Retinal pigment epithelial cell (primary cell): ENCODE measurements at regions not wholly inside any gene's neighbourhood (a gene's known extent, or its start where the extent isn't known, plus 50 kb on each side); places are given as distances from the start of the nearest gene placed in this dataset.

Source experiments
- DNase-seq: peaks from one replicate; pipeline ENCODE4 v3.0.0-alpha.2; 2010; ENCODE audit warnings: low read depth
- H3K4me3 ChIP-seq: 2 replicates; pipeline ENCODE4 v1.5.1; 2011; ENCODE audit warnings: mild to moderate bottlenecking, low read length, control low read depth, moderate library complexity
- CTCF ChIP-seq: conservative IDR thresholded peaks from 2 replicates; pipeline ENCODE4 v1.5.1; 2011; ENCODE audit warnings: low read depth, low read length, control low read depth, inconsistent platforms

GRCh38 chr5:101385276-101385675 is 482.2 kb upstream of the ST8SIA4 start:
- no peak for TF ChIP-seq CTCF
- no peak for DNase-seq
- no peak overlapping the region for H3K4me3 ChIP-seq

DNA sequence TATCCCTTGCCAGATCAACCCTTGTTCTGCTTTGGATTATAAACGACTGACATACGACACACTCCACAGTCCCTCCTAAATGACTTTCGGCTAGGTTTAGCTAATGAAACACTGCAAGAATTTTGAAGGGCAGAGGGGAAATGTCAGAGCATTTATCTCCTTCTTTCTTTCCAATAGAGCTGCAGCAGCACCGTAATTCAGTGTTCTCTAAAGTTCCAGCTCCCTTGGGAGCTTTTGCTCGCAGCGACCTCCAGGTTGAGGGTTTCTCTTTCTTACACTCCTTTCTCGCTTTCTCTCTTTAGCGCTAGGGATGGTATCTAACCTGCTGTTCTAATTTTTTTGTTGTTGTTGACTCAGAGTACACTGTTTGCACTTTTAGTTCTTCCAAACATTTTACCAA is 467.1 kb upstream of the ST8SIA4 start:
- H3K4me3 ChIP-seq, result no peak overlapping the region
- no peak for DNase-seq
- no peak for TF ChIP-seq CTCF

GRCh38 chr5:101364469-101364868 is 461.4 kb upstream of the ST8SIA4 start:
- no peak overlapping the region for H3K4me3 ChIP-seq
- TF ChIP-seq CTCF, result no peak
- DNase-seq, result no peak

DNA sequence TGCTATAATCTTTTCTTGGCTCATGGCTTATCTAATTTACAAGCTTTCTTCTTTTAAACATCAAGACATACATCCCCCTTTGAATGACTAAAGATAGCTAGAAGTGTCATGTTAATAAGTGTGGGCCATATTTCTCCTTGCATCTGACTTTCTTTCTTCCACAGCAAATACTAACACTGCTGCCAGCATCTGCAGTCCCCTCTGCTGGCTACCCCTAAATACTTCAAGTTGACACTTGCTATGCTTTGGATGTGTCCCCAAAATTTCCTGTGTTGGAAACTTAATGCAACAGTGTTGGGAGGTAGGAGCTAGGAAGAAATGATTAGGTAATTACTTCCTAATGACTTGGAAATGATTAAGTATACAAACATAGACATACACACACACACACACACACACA is 459.0 kb upstream of the ST8SIA4 start:
- TF ChIP-seq CTCF, result no peak
- no peak for DNase-seq
- no peak overlapping the region for H3K4me3 ChIP-seq

DNA sequence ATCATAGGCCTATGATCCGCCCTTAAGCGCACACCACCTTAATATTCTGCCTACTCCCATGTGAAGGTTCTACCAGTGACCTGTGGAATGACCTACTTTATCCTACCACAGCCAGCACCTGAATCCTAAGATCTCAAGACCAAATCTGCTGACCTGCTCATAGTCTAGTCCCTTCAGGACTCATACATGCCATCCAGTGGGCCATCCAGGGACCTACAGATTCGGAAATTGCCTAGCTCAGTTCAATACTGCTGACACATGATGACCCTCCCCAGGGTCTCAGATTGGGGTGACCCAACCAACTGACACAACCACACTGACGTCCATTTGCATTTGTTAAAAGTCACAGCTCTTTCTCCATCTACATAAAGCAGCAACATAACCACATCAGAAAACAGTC is 443.8 kb upstream of the ST8SIA4 start:
- no peak overlapping the region for H3K4me3 ChIP-seq
- no peak for DNase-seq

GRCh38 chr5:101346447-101346846 is 443.4 kb upstream of the ST8SIA4 start:
- TF ChIP-seq CTCF, result no peak

More for the DNA sequence above, 443.8 kb upstream of the ST8SIA4 start:
- no peak for TF ChIP-seq CTCF

DNA sequence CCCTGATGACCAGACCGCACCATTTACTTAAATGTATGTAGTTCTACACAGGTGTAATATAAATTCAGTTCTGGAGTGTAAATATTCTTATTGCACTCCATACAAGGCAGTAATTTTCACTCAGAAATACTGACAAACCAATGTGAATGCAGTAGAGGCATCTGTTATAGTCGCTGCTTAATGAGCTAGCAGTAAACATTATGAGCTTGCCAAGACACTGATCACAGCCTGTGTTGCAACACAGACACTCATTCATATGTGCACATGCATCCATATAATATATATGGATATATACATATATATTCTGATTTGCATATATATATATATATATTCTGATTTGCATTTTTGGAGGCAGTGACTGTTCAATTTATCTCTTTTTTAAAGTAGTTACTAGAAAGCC is 435.1 kb upstream of the ST8SIA4 start:
- no peak for DNase-seq
- TF ChIP-seq CTCF, result no peak

More at GRCh38 chr5:101346447-101346846, 443.4 kb upstream of the ST8SIA4 start:
- H3K4me3 ChIP-seq, result no peak overlapping the region
- no peak for DNase-seq

More for the DNA sequence above, 435.1 kb upstream of the ST8SIA4 start:
- H3K4me3 ChIP-seq, result no peak overlapping the region
